COR-L47 (cell line): ENCODE measurements at regions not wholly inside any gene's neighbourhood (a gene's known extent, or its start where the extent isn't known, plus 50 kb on each side); places are given as distances from the start of the nearest gene placed in this dataset.

Experiments
- DNase-seq: peaks from one replicate; lab custom pipeline; 2025; lab: John Stamatoyannopoulos, UW

DNA sequence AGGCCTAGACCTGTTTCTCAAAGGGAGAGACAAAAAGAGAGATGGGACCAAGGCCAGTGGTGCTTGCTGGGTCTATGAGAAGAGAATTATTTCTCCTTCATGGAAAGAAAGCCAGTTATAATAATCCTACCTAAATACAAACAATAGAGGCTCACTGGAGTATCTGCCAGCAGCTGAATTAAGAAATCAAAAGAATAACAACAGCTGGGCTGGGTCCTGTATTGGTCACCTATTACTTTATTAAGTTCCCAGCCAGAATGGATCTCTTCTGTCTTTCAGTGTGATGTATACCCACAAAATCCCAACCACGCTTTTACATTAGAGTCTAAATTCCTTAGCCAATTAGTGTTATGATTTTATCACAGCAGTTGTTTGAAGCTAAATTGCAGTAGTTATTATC, 297.8 kb upstream of the DACH1 start:
- DNase-seq = no peak

DNA sequence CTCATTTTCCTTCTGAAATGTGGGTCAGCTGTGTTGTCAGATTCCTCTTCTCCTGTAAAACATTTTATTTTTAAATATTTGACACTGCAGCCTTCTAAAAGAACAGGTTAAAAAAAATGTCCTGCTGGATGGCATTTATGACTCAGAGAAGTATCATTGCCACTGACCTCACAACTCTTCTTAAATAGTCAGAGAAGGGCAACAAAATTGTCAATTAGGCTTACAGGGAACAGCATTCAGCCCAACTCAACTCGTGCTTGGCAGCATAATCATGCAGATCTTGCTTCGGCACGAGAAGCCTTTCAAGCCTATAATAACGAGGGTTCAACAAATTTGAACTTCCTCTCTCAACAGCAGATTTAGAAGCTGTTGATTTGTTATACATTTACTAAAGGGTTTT, 296.7 kb upstream of the DACH1 start:
- no peak for DNase-seq

DNA sequence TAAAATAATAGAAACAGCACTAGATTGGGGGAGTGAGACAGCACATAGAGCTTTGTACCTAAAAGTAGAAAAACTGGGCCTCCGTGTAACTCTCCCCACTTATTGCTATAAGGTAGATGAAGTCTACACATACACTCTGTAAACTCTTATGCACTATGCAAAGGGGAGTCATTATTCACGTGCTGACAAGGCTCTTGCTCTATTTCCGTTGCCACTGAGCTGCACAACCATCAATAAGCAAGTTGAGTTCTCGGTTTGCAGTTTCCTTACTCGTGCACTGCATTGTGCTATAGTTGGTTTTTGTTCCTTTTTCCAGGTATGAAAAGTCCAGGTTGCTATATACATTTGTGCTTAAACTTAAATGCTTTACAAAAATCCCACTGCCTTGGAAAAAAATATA, 294.0 kb upstream of the DACH1 start:
- DNase-seq = no peak

- no peak for DNase-seq
These were observed 289.8 kb upstream of the DACH1 start for GRCh38 chr13:72156760-72157159.

- no peak for DNase-seq
These were observed 286.3 kb upstream of the DACH1 start for GRCh38 chr13:72153272-72153671.

DNA sequence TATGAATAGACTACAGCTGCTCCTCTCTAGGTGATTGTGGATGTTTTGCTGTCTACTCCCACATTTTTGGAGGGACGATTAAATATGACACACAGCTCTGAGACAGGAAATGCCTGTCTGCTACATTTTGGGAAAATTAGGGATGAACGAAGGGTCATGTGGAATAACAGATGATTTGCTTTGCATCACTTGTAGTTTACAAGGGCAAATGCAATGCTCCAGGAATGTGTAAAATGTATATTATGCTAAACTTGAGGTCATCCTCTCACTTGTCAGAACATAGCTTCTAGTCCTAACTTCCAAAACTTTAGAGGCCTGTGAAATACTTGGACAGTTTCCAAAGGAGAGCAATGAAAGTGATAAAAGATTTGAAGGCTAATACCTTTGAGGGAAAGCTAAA, 284.2 kb upstream of the DACH1 start:
- peak; percentile 10 for DNase-seq

DNA sequence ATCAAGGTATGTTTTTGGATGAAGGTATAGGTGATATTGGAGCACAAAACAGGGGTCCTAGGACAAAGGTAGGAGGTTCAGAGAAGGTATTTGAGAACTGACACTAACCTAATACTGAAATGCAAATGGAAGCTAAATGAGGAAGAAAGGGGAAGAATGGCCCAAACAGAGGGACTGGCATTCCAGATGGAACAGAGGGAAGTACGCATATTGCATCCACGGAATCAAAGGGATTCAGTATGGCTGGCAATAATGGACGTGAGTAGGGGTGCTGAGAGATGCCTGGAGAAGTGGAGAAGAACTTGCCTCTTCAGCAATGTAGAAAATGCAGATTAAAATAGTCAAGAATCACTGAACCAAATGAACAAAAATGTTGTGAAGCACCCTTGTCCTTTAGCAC, 283.5 kb upstream of the DACH1 start:
- no peak for DNase-seq

DNA sequence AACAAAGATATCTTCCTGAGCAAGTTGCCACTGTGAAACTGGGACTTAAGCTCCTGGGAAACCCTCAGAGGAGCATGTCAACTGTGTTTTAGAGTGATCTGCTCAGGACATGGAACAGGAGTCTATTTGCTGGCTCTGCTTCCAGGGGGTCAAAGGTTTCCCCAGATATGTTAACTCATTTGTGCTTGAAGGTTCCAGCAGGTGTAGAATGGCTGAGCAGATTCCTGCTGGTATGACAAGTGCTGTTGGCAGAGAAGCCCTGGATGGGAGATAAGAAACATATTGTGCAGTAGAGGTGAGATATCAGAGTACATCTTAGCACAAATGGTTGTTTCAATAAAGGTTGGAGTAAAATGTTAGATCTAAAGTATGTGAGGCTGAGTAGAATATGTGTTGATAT, 282.7 kb upstream of the DACH1 start:
- DNase-seq = no peak

DNA sequence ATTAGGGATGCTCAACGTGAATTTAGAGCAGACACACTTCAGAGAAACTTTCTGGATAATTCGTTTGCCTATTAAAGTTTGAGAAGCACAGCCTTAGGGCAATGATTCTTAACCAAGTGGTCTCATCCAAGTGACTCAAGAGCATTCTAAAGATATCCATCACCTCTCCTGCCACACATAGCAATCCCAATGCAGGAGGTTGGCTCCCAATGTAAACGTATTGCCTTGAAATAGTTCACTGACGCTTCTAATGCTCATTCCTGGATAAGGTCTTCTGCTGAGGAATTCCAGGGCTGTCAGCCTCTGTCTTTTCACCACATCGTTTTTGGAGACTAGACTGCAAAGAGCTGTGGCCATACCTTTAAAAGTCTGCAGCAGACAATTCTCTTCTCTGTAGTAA, 279.8 kb upstream of the DACH1 start:
- no peak for DNase-seq

DNA sequence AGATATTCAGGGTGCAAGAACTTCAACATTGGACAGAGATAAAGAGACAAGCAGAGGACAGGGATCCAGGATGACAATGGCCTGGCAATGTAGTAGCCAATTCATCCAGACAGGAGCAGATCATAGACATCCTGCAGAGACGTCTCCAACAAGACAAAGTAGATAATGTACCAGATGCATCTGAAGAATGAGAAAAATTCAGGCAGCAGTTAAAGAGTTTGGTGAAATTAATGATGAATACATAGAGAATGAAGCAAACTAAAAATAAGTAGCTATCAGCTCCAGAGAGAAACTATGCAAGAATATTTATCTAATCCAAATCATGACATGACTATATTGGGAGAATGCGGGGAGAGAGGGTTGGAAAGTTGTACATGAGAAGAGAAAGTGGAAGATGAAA, 278.4 kb upstream of the DACH1 start:
- DNase-seq = no peak

DNA sequence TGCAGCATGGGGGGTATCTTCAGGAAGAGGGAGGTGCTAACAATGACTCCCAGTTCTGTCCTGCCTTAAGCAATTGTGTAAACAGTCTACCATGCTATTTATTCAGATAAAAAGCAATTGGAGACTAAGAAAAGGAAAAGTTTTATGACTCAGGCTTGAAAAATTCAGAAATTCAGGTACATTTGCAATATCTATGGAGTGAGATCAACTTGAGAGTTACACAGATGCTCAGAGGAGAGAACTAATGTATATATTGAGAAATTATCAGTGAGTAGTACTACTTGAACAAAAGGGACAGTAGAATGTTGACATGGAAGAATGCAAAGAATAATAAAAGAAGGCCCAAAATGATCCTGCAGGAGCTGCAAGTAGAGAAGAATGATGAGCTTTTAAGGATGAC, 277.6 kb upstream of the DACH1 start:
- no peak for DNase-seq

GRCh38 chr13:72141855-72142519, 275.0 kb upstream of the DACH1 start:
- no peak for DNase-seq

DNA sequence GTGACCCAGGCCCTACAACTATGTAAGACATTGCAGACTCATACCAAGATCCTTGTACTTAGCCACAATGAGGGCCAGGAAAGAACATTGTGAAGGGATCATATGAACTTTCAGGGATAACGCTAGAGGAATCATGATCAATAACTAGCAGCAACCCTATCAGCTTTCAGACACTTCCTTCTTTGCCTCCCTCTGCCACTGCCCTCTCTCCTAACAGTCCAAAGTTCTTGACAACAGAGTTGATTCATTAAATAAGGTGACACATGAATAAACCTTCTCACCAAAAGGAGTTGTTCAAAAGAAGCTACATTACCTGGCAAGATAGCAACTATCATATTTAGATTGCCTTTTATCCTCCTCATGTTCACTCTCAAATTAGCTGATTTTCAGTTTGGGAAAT, 272.2 kb upstream of the DACH1 start:
- no peak for DNase-seq

- no peak for DNase-seq
These were observed 265.1 kb upstream of the DACH1 start for GRCh38 chr13:72132075-72132474.

- DNase-seq = no peak
These were observed 262.1 kb upstream of the DACH1 start for GRCh38 chr13:72129117-72129516.

- DNase-seq = no peak
These were observed 260.0 kb upstream of the DACH1 start for GRCh38 chr13:72127031-72127430.

DNA sequence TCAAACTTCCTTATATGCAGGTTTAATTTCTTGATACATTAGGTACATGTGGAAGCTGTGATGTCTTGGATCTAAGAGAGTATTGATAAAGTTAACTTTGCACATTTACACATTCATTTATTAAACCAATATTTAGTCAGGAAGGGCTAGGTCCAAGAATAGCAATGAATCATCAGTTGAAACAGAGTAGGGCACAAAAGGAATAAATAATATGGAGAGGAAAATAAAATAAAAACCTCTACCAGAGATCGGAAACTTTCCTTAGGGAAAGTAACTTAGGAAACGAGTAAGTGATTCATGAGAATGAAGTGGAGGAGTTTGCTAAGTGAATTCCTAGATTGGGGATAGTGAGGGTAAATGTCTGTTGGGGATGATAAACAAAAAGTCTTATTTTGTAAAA, 259.4 kb upstream of the DACH1 start:
- DNase-seq = no peak

GRCh38 chr13:72125561-72125960, 258.6 kb upstream of the DACH1 start:
- DNase-seq = no peak

DNA sequence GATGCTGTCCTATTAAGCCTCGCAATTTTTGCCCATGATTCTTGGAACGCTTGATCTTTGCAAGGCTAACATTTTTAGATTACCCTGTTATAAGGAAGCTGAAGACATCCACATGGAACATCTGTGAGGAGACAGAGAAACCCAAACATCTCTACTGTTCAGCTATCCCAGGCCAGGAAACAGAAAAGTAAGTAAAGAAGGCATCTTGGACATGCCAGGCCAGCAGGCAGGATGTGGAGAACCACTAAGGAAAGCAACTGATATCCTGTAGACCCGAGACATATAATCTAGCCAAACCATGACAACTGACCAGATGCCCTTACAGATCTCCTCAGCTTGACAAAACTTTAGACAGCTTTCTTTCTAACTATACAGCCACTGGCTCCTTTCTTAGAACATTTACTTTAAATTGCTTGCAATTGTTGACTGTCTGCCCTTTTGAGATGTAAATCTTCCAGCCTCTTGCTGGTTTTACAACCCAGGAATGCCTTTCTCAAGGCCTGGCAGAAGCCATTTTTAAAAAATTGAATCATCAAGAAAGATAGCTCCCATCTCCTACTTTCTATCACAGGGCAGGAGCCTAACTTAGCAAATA, 255.8 kb upstream of the DACH1 start:
- DNase-seq = no peak

- no peak for DNase-seq
These were observed 254.5 kb upstream of the DACH1 start for GRCh38 chr13:72121466-72121865.

GRCh38 chr13:72120632-72121031, 253.6 kb upstream of the DACH1 start:
- DNase-seq = peak; percentile 15

DNA sequence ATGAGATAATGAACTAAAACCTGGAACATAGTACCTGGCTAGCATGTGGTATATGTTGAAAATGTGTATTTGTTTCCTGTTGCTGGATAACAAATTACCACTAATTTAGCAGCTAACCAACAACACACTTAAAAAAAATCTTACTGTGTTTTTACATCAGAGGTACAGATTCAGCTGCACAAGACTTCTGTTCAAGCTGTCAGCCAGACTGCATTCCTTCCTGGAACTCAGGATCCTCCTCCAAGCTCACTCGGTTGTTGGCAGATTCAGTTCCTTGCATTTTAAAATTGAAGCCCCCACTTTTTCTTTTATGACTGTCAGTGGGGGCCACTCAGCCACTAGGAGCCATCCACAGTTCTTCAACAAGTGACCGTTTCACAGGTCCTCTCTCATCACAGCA, 246.9 kb upstream of the DACH1 start:
- no peak for DNase-seq

DNA sequence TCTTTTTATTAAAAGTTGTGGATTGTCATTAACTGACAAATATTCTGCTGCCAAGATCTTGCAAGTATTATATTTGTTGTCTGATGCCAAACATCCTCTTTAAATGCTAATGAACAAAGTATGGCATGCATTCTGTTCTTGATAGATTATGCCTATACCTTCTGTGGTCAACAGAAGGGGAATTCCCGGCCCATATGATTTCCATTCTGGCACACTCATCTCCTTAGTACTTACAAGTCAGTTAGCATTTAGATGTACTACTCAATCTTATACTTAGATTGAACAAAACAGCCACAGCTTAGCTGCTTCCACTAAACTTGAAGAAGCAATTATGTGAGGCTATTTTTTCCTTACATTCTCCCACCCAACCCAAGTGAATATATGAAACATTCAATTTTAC, 246.1 kb upstream of the DACH1 start:
- DNase-seq = no peak

GRCh38 chr13:72112216-72112615, 245.2 kb upstream of the DACH1 start:
- DNase-seq = no peak
